ENCODE measurements at regions not wholly inside any gene's neighbourhood (a gene's known extent, or its start where the extent isn't known, plus 50 kb on each side); places are given as distances from the start of the nearest gene placed in this dataset.
"Not testable (repeated sequence)": the region's sequence is repeated elsewhere in the genome, so short reads cannot be mapped to it uniquely, and the experiment has no call there.

- 15% methylated on average over 16 of the region's 50 CpGs; no CpG with 5 or more reads in 1 of the 2 donors for WGBS, 2 donors
- H3K4me1 ChIP-seq; H3K9me3 ChIP-seq; H3K27me3 ChIP-seq; H3K27ac ChIP-seq; H3K36me3 ChIP-seq (ENCODE audit: low read depth, missing control alignments); intact Hi-C loops (cut with DNase I; ENCODE audit: low total_unique reads): not testable (repeated sequence)
- peak; percentile 84 for DNase-seq
- peak; percentile 74 to 95 (median 85) for TF ChIP-seq CTCF (IDR thresholded peaks at IDR 0.05)
- peak overlapping the region in 1 of 2 donors; percentile 23 for H3K4me3 ChIP-seq
Measured at GRCh38 chr17:83205387-83206035, 126.1 kb downstream of the METRNL start.

GRCh38 chr17:83206036-83206394 is 126.6 kb downstream of the METRNL start:
- H3K9me3 ChIP-seq; DNase-seq; H3K36me3 ChIP-seq (ENCODE audit: low read depth, missing control alignments); H3K27ac ChIP-seq; H3K4me3 ChIP-seq; H3K4me1 ChIP-seq; intact Hi-C loops (cut with DNase I; ENCODE audit: low total_unique reads); H3K27me3 ChIP-seq: not testable (repeated sequence)
- 76 to 94% methylated on average over 2 to 3 of the region's 3 CpGs for WGBS, 2 donors

- intact Hi-C loops (cut with DNase I; ENCODE audit: low total_unique reads); H3K36me3 ChIP-seq (ENCODE audit: low read depth, missing control alignments); H3K27me3 ChIP-seq; H3K9me3 ChIP-seq; H3K4me1 ChIP-seq; H3K27ac ChIP-seq; H3K4me3 ChIP-seq: not testable (repeated sequence)
- 33 to 70% methylated on average over 1 to 7 of the region's 15 CpGs for WGBS, 2 donors
- DNase-seq = peak; percentile 12
Measured at GRCh38 chr17:83206819-83207588, 127.6 kb downstream of the METRNL start.

- H3K27me3 ChIP-seq; H3K27ac ChIP-seq; H3K36me3 ChIP-seq (ENCODE audit: low read depth, missing control alignments); H3K4me3 ChIP-seq; H3K4me1 ChIP-seq; H3K9me3 ChIP-seq; intact Hi-C loops (cut with DNase I; ENCODE audit: low total_unique reads): not testable (repeated sequence)
- DNase-seq = peak; percentile 44
- no CpG with 5 or more reads among the region's 1 CpG for WGBS, 2 donors
Measured at GRCh38 chr17:83247001-83247400, 167.6 kb downstream of the METRNL start.
